MCF 10A (cell line): ENCODE measurements at regions not wholly inside any gene's neighbourhood (a gene's known extent, or its start where the extent isn't known, plus 50 kb on each side); places are given as distances from the start of the nearest gene placed in this dataset.
A peak's percentile ranks its signal among the peaks of the same experiment; 100 is the strongest.

Experiments used
- BruUV-seq: library from RNA; stranded (reverse); fragments of 400-500 nt; replicated peaks from 2 replicates; lab custom pipeline; 2021; lab: Mats Ljungman, UMichigan
- CTCF ChIA-PET: fragments of 300-600 bp; sonication (Branson Sonifier 250); formaldehyde crosslinking; extraction: SDS; loops from one replicate; lab custom pipeline; 2021; ENCODE audit warnings: antibody characterized with exemption, inconsistent platforms; lab: Yijun Ruan, JAX
- POLR2A ChIA-PET: fragments of 300-600, 350-650 bp; sonication (Branson Sonifier 250); formaldehyde crosslinking; extraction: SDS; loops from one replicate; lab custom pipeline; 2020; ENCODE audit warnings: antibody characterized with exemption, inconsistent platforms; lab: Yijun Ruan, JAX
- DNase-seq: peaks from one replicate; pipeline ENCODE4 v3.0.0-alpha.2; 2018; ENCODE audit not compliant: unreplicated experiment
- H3K27ac Mint-ChIP-seq: one replicate; pipeline ENCODE4 v1.8.0; 2022; ENCODE audit warnings: mild to moderate bottlenecking, low read depth, mixed read lengths; ENCODE audit not compliant: unreplicated experiment
- H3K27me3 Mint-ChIP-seq: one replicate; pipeline ENCODE4 v1.8.0; 2022; ENCODE audit warnings: mixed read lengths; ENCODE audit not compliant: insufficient read depth, unreplicated experiment
- H3K36me3 Mint-ChIP-seq: one replicate; pipeline ENCODE4 v1.8.0; 2022; ENCODE audit warnings: mild to moderate bottlenecking, moderate library complexity, mixed read lengths; ENCODE audit not compliant: insufficient read depth, unreplicated experiment
- H3K4me1 Mint-ChIP-seq: one replicate; pipeline ENCODE4 v1.8.0; 2022; ENCODE audit warnings: mixed read lengths; ENCODE audit not compliant: insufficient read depth, unreplicated experiment
- H3K4me3 Mint-ChIP-seq: one replicate; pipeline ENCODE4 v1.8.0; 2022; ENCODE audit warnings: mild to moderate bottlenecking, moderate library complexity, mixed read lengths; ENCODE audit not compliant: unreplicated experiment
- H3K9me3 Mint-ChIP-seq: one replicate; pipeline ENCODE4 v1.8.0; 2022; ENCODE audit warnings: mixed read lengths; ENCODE audit not compliant: unreplicated experiment
- intact Hi-C: fragments of 100-400 bp; cut with micrococcal nuclease; formaldehyde crosslinking; loops from 2 replicates; pipeline ENCODE4 v1.14.1; 2022
- TF ChIP-seq, protein P1 (sequence below): fragments of 200-600 bp; IDR thresholded peaks from one replicate; pipeline ENCODE4 v1.8.0; 2022; ENCODE audit warnings: antibody characterized with exemption, mild to moderate bottlenecking; ENCODE audit not compliant: unreplicated experiment

DNA sequence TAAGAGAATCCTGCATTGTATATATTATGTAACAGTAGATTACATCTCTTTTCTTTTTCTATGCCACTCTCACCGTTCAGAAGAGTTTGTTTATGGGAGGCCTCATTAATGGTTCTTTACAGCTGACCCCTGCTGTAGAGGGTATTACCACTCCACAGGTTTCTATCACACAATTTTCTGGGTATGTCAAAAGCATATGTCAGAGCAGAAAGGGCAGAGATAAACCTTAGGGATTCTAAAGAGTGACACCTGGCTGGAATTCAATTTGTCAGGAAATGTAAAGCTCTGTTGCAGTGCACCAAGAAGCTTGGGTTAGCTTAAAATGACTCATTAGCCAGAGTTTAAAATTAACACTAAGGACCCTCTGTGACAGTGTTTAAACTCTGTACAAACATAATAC lies 658.7 kb downstream of the PCDH18 start:
- Mint-ChIP-seq H3K27ac (no peak overlapping the region), H3K4me3 (no peak overlapping the region), H3K27me3 (no peaks in the 10 kb centered on the region), H3K4me1 (no peaks in the 10 kb centered on the region), H3K9me3 (no peaks in the 10 kb centered on the region), H3K36me3 (no peaks in the 10 kb centered on the region)
- no TSS peak for BruUV-seq
- DNase-seq, result no peak
- ChIA-PET POLR2A (interaction anchor here (0.6 kb wide), 1 partner anchor 452 kb away, joined by 4 read pairs; no protein-coding TSS in a partner anchor), CTCF (interaction anchor here (0.7 to 0.9 kb wide), 2 partner anchors 10 to 1104 kb away, joined by 3 read pairs; no protein-coding TSS in a partner anchor)
- intact Hi-C loops, result no loop called here
- TF ChIP-seq, protein P1, sequence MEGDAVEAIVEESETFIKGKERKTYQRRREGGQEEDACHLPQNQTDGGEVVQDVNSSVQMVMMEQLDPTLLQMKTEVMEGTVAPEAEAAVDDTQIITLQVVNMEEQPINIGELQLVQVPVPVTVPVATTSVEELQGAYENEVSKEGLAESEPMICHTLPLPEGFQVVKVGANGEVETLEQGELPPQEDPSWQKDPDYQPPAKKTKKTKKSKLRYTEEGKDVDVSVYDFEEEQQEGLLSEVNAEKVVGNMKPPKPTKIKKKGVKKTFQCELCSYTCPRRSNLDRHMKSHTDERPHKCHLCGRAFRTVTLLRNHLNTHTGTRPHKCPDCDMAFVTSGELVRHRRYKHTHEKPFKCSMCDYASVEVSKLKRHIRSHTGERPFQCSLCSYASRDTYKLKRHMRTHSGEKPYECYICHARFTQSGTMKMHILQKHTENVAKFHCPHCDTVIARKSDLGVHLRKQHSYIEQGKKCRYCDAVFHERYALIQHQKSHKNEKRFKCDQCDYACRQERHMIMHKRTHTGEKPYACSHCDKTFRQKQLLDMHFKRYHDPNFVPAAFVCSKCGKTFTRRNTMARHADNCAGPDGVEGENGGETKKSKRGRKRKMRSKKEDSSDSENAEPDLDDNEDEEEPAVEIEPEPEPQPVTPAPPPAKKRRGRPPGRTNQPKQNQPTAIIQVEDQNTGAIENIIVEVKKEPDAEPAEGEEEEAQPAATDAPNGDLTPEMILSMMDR, result no peak

DNA sequence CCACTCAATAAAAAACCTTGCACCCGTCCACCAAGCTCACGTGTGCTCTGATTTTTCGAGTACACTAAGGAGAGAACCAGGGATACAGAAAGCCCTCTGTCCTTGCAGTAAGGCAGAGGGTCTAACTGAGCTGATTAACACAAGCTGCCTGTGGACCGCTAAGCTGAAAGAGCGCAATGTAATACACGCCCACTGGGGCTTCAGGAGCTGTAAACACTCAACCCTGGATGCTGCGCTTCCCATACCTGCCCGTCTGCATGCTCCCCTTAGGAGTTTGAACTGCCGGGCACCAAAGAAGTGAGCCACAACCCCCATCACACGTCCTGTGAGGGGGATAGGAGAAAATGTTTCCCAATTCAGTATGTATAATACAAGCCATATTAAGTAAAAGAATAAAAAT lies 664.8 kb downstream of the PCDH18 start:
- Mint-ChIP-seq H3K9me3 (no peaks in the 10 kb centered on the region), H3K36me3 (no peaks in the 10 kb centered on the region), H3K4me1 (peaks cover 4% of the 10 kb centered on the region), H3K4me3 (no peak overlapping the region), H3K27me3 (no peaks in the 10 kb centered on the region), H3K27ac (no peak overlapping the region)
- ChIA-PET POLR2A (no interaction called here), CTCF (interaction anchor here (0.7 kb wide), 1 partner anchor 1746 kb away, joined by 3 read pairs; no protein-coding TSS in a partner anchor)
- BruUV-seq, result no TSS peak
- TF ChIP-seq, protein P1, result no peak
- DNase-seq, result no peak
- intact Hi-C loops, result no loop called here

DNA sequence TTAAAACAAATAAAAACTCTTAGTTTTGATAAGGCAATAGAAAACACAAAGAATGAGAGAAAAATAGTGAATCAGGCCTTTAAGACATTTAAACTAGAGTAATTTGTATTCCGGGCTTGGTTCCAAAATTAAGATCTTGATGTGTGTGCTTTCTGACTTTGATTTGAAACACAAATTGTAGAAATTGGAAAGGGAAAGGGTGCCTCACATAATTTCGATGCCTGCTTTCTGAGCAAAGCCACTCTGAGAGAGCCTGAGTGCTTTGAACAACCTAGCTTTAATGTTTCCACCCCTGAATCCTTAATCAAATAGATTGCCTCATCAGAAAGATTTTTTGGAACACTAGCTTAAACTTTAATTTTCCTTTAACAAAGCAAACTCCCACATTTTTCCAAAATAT lies 666.8 kb downstream of the PCDH18 start:
- CTCF ChIA-PET, result interaction anchor here (0.6 to 0.8 kb wide), 4 partner anchors 203 to 1459 kb away, joined by 3 read pairs; no protein-coding TSS in a partner anchor
- Mint-ChIP-seq H3K4me3 (no peak overlapping the region), H3K27ac (no peak overlapping the region), H3K4me1 (peaks cover 4% of the 10 kb centered on the region), H3K27me3 (no peaks in the 10 kb centered on the region), H3K36me3 (no peaks in the 10 kb centered on the region), H3K9me3 (no peaks in the 10 kb centered on the region)
- no peak for DNase-seq
- no TSS peak for BruUV-seq
- intact Hi-C loops, result loop anchor here (2.0 kb wide), 1 partner anchor 1147 kb away; no protein-coding TSS in a partner anchor
- TF ChIP-seq, protein P1, result no peak
- POLR2A ChIA-PET, result no interaction called here

DNA sequence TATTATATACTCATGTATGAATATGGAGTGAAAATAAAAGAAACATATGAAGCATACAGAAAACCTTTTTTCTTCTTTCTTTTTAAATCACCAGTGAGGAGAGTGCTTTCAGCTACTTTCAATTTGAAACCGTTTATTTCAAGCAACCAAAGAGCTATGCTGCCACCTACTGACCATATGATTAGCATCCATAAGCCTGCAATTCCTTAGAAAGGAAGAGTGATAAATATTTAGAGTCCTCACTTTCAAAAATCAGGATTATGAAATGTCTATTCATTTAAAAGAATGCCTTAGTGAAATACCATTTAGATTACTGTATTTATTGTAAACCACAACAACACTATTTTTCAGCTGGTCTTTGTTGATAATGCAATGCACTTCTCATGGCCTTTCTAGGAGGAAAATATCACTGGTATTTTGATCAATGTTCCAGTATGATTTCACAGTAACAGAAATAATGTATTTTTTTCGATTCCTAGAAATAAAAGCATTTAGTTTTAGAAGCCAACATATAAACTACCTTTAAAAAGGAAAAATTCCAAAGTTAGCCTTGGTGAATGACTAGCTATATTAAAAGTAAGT lies 667.6 kb downstream of the PCDH18 start:
- no peak overlapping the region for H3K4me3 Mint-ChIP-seq

More for the DNA sequence above, 667.6 kb downstream of the PCDH18 start:
- DNase-seq, result peak; percentile 85
- TF ChIP-seq, protein P1, result peak; percentile 72
- Mint-ChIP-seq H3K27me3 (no peaks in the 10 kb centered on the region), H3K9me3 (no peaks in the 10 kb centered on the region), H3K36me3 (no peaks in the 10 kb centered on the region), H3K27ac (no peak overlapping the region), H3K4me1 (peaks cover 4% of the 10 kb centered on the region)
- BruUV-seq, result no TSS peak
- intact Hi-C loops, result loop anchor here (2.0 to 5.0 kb wide), 2 partner anchors 152 to 1146 kb away; no protein-coding TSS in a partner anchor
- POLR2A ChIA-PET, result interaction anchor here (0.6 kb wide), 1 partner anchor 963 kb away, joined by 5 read pairs; no protein-coding TSS in a partner anchor
- CTCF ChIA-PET, result interaction anchor here (0.6 to 1.2 kb wide), 7 partner anchors 22 to 1320 kb away, joined by 3 to 4 read pairs (median 3); no protein-coding TSS in a partner anchor
